ENCODE measurements at regions not wholly inside any gene's neighbourhood (a gene's known extent, or its start where the extent isn't known, plus 50 kb on each side); places are given as distances from the start of the nearest gene placed in this dataset.
"Not testable (repeated sequence)": the region's sequence is repeated elsewhere in the genome, so short reads cannot be mapped to it uniquely, and the experiment has no call there.

DNA sequence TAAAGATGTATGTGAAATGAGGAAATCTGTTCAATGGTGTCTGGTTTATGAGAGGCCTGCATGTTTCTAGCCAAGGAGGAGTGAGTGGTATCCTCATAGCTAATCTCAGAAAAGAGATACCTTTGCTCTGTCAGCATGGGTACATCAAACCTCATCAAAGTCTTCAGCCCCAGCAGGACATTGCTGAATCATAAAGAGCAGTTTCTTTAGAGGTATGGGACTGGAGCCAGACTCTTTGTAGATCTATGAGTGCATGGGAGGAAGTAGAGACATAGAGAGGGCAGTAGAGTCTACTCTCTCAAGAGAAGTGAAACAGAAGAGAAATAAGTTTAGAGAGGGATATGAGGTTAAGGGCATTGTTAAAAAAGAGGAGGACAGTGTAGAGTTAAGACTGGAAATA is 1950.9 kb downstream of the ARAP2 start:
- TF ChIP-seq, protein P1, sequence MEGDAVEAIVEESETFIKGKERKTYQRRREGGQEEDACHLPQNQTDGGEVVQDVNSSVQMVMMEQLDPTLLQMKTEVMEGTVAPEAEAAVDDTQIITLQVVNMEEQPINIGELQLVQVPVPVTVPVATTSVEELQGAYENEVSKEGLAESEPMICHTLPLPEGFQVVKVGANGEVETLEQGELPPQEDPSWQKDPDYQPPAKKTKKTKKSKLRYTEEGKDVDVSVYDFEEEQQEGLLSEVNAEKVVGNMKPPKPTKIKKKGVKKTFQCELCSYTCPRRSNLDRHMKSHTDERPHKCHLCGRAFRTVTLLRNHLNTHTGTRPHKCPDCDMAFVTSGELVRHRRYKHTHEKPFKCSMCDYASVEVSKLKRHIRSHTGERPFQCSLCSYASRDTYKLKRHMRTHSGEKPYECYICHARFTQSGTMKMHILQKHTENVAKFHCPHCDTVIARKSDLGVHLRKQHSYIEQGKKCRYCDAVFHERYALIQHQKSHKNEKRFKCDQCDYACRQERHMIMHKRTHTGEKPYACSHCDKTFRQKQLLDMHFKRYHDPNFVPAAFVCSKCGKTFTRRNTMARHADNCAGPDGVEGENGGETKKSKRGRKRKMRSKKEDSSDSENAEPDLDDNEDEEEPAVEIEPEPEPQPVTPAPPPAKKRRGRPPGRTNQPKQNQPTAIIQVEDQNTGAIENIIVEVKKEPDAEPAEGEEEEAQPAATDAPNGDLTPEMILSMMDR (IDR thresholded peaks at IDR 0.05) = no peak
- Histone ChIP-seq H3K4me3 (no peak overlapping the region), H3K27ac (no peak overlapping the region)
- no peak for DNase-seq (ENCODE audit: low spot score)

DNA sequence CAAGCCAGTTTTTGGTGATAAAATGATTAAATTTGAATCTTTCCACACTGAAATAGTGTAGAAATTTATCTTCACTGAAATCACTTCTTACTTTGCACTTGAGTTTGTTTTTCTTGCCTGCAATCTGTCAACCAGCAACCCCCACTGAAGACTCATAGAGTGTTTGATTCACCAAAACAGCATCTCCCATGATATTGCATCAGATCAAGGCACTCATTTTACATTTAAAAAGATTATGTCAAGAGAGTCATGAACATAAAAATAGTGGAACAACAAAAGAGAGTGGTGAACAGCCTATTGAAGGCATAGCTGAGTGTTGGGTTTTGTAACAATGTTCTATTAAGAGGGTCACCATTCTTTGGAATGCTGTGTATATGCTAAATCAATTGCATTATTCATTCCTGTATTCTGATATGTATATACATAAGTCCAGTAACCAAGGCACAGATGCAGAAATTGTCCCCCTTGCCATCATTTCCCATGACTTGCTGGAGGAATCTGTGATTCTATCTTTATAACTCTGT is 1934.9 kb downstream of the ARAP2 start:
- TF ChIP-seq, protein P1 (IDR thresholded peaks at IDR 0.05) = no peak
- Histone ChIP-seq H3K4me3 (no peak overlapping the region), H3K27ac (no peak overlapping the region)
- no peak for DNase-seq (ENCODE audit: low spot score)

DNA sequence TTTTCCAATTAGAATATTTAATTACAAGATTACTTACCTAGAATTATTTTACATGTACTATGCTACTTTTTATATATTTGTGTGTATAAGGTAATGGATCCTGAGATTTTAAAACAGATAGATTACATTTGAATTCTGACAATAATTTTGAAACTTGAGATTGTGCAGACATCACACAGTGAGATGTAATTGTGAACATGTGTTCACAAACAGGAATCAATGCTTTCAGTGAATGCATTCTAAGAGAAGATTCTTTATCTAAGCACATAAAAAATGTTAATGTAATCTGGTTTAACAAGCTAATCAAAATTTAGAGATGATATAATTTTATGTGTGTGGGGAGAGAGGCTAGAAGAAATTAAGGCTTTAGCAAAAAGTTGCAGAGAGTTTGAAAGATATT is 1925.5 kb downstream of the ARAP2 start:
- TF ChIP-seq, protein P1 (IDR thresholded peaks at IDR 0.05) = no peak
- Histone ChIP-seq H3K4me3 (no peak overlapping the region), H3K27ac (no peak overlapping the region)
- DNase-seq (ENCODE audit: low spot score) = no peak

DNA sequence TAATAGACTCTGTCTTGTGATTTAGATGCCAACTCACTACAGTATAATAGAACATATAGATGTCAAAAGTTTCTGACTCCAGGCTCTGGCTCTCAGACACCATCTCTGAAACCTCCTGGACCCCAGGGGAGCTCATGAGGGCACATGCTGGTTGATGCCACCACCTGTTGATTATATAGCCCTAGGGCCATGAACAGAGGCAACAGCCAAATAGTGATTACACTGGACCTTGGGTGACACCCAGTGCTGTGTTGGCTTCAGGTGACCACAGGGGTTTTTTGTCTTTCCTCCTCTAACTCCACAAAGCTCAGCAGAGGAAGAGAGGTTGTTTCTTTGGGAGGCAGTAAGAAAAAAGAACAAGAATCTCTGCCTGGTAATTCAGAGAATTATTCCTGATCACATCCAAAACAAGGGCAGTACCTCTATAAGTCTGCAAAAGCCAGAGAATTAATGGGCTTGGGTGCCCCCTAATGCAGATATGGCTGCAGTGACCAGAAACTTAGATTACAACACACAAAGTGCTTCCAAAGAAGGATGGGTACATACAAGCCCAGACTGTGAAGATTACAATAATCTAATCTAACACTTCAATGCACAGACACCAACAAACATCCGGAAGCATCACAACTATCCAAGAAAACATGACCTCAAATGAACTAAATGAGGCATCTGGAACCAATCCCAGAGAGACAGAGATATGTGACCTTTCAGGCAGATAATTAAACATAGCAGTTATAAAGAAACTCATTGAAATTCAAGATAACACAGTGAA is 1920.6 kb downstream of the ARAP2 start:
- no peak overlapping the region for H3K27ac ChIP-seq
- TF ChIP-seq, protein P1 (IDR thresholded peaks at IDR 0.05) = no peak
- H3K4me3 ChIP-seq = no peak overlapping the region
- DNase-seq (ENCODE audit: low spot score) = no peak

DNA sequence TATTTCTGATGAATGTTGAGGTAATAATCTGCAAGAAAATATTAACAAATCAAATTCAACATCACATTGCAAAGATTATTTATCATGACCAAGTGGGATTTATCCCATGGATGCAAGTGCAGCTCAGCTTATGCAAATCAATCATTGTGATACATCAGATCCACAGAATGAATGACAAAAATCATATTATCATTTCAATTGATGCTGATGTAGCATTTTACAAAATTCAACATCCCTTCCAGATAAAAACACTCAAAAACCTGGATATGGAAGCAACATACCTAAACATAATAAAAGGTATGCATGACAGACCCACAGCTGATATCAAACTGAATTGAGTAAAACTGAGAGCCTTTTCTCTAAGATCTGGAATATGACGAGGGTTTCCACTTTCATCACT is 1915.4 kb downstream of the ARAP2 start:
- TF ChIP-seq, protein P1 (IDR thresholded peaks at IDR 0.05) = no peak
- H3K4me3 ChIP-seq = no peak overlapping the region
- no peak overlapping the region for H3K27ac ChIP-seq
- no peak for DNase-seq (ENCODE audit: low spot score)

DNA sequence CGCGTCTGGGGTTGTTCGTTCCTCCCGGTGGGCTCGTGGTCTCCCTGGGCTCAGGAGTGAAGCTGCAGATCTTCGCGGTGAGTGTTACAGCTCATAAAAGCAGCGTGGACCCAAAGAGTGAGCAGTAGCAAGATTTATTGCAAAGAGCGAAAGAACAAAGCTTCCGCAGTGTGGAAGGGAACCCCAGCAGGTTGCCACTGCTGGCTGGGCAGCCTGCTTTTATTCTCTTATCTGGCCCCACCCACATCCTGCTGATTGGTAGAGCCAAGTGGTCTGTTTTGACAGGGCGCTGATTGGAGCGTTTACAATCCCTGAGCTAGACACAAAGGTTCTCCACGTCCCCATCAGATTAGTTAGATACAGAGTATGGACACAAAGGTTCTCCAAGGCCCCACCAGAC is 1909.2 kb downstream of the ARAP2 start:
- not testable (repeated sequence) for DNase-seq (ENCODE audit: low spot score); H3K4me3 ChIP-seq; H3K27ac ChIP-seq

DNA sequence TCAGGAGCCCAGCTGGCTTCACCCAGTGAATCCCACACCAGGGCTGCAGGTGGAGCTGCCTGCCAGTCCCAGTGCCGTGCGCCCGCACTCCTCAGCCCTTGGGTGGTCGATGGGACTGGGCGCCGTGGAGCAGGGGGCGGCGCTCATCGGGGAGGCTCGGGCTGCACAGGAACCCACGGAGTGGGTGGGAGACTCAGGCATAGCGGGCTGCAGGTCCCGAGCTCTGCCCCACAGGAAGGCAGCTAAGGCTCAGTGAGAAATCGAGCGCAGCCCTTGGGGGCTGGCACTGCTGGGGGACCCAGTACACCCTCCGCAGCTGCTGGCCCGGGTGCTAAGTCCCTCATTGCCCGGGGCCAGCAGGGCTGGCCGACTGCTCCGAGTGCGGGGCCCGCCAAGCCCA is 1908.8 kb downstream of the ARAP2 start:
- not testable (repeated sequence) for H3K4me3 ChIP-seq; DNase-seq (ENCODE audit: low spot score); H3K27ac ChIP-seq

DNA sequence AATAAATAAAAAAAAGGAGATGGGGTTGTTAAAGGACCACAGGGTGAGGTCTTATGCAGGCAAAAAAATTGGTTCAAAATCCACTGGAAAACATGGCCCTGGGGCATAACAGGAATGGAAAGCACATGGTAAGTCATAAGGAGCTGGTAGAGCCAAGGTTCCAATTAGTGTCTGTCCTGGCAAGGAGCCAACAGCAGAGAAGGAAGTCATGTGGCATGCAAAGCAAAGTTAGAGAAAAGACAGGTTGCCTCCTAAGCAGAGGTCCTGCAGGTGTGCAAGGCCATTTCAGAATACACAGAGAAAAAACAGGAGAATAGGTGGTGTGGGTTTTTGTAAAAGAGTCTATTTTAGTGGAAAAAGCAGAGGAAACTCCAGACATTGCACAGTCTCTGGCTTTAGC is 1881.7 kb downstream of the ARAP2 start:
- no peak for DNase-seq (ENCODE audit: low spot score)
- Histone ChIP-seq H3K4me3 (no peak overlapping the region), H3K27ac (no peak overlapping the region)
- TF ChIP-seq, protein P1 (IDR thresholded peaks at IDR 0.05) = no peak
